Endodermal cell (in vitro differentiated cells): ENCODE measurements at regions not wholly inside any gene's neighbourhood (a gene's known extent, or its start where the extent isn't known, plus 50 kb on each side); places are given as distances from the start of the nearest gene placed in this dataset.
A peak's percentile ranks its signal among the peaks of the same experiment; 100 is the strongest.

Source experiments
- DNase-seq: peaks from one replicate; pipeline ENCODE4 v3.0.0-alpha.2; 2017
- H3K27ac ChIP-seq: 2 replicates; pipeline ENCODE4 v1.5.1; 2013; ENCODE audit warnings: mild to moderate bottlenecking, low read depth, low read length, moderate library complexity
- H3K27me3 ChIP-seq: 2 replicates; pipeline ENCODE4 v1.6.1; 2013; ENCODE audit warnings: mild to moderate bottlenecking, low read length, moderate library complexity; ENCODE audit not compliant: insufficient read depth, control insufficient read depth, poor library complexity, severe bottlenecking
- H3K36me3 ChIP-seq: 2 replicates; pipeline ENCODE4 v1.7.0; 2013; ENCODE audit warnings: mild to moderate bottlenecking, low read length, moderate library complexity; ENCODE audit not compliant: control insufficient read depth, insufficient read depth
- H3K4me1 ChIP-seq: one replicate; pipeline ENCODE4 v1.7.0; 2013; ENCODE audit warnings: low read length; ENCODE audit not compliant: control insufficient read depth, insufficient read depth
- H3K4me3 ChIP-seq: 2 replicates; pipeline ENCODE4 v1.5.1; 2013; ENCODE audit warnings: mild to moderate bottlenecking, low read length, moderate library complexity
- H3K9ac ChIP-seq: 2 replicates; pipeline ENCODE4 v1.6.1; 2013; ENCODE audit warnings: mild to moderate bottlenecking, low read length, moderate library complexity; ENCODE audit not compliant: poor library complexity, severe bottlenecking; ENCODE audit errors: extremely low read depth
- H3K9me3 ChIP-seq: 2 replicates; pipeline ENCODE4 v1.6.1; 2013; ENCODE audit warnings: mild to moderate bottlenecking, low read length, moderate library complexity; ENCODE audit not compliant: control insufficient read depth
- H3K27ac Mint-ChIP-seq: 2 replicates; pipeline ENCODE4 v1.8.0; 2020; ENCODE audit warnings: mixed read lengths
- H3K27me3 Mint-ChIP-seq: 2 replicates; pipeline ENCODE4 v1.8.0; 2021; ENCODE audit warnings: mild to moderate bottlenecking, mixed read lengths; ENCODE audit not compliant: insufficient read depth
- H3K36me3 Mint-ChIP-seq: 2 replicates; pipeline ENCODE4 v1.8.0; 2020; ENCODE audit warnings: low read depth, mixed read lengths
- H3K4me1 Mint-ChIP-seq: 2 replicates; pipeline ENCODE4 v1.8.0; 2020; ENCODE audit warnings: mixed read lengths
- H3K4me3 Mint-ChIP-seq: 2 replicates; pipeline ENCODE4 v1.8.0; 2020; ENCODE audit warnings: mild to moderate bottlenecking, moderate library complexity, mixed read lengths
- H3K9me3 Mint-ChIP-seq: 2 replicates; pipeline ENCODE4 v1.8.0; 2020; ENCODE audit warnings: mild to moderate bottlenecking, mixed read lengths
- CTCF ChIP-seq: fragments of 200-600 bp; sonication (generic); conservative IDR thresholded peaks from 2 replicates; pipeline ENCODE4 v1.5.0; 2021; ENCODE audit warnings: antibody characterized with exemption, mild to moderate bottlenecking
- WGBS, 2 experiments: methylation state at CpG; one replicate each; pipeline versions ENCODE4 v1.1.5 to v1.1.7; 2013; ENCODE audit warnings: missing lambda C conversion rate in 2 of 2, mixed read lengths in 1 of 2; ENCODE audit not compliant: insufficient coverage in 1 of 2, insufficient read length in 1 of 2; 5-methylcytosine and 5-hydroxymethylcytosine counted together

GRCh38 chr4:177242651-177243286 lies 66.9 kb upstream of the NEIL3 start:
- Histone ChIP-seq H3K27me3 (no peaks in the 10 kb centered on the region), H3K9ac (no peak overlapping the region), H3K4me1 (no peaks in the 10 kb centered on the region), H3K36me3 (no peaks in the 10 kb centered on the region), H3K9me3 (no peaks in the 10 kb centered on the region), H3K4me3 (no peak overlapping the region), H3K27ac (no peak overlapping the region)
- Mint-ChIP-seq H3K4me3 (no peak overlapping the region), H3K9me3 (no peaks in the 10 kb centered on the region), H3K4me1 (no peaks in the 10 kb centered on the region), H3K27me3 (no peaks in the 10 kb centered on the region), H3K36me3 (no peaks in the 10 kb centered on the region), H3K27ac (no peak overlapping the region)
- no peak for DNase-seq
- WGBS, 2 experiments = 90 to 100% methylated on average over 2 to 7 of the region's 7 CpGs
- no peak for TF ChIP-seq CTCF

- 93 to 97% methylated on average over 7 to 10 of the region's 10 CpGs for WGBS, 2 experiments
- no peak for DNase-seq
- Mint-ChIP-seq H3K27ac (no peak overlapping the region), H3K36me3 (no peaks in the 10 kb centered on the region), H3K4me1 (no peaks in the 10 kb centered on the region), H3K9me3 (no peaks in the 10 kb centered on the region), H3K27me3 (no peaks in the 10 kb centered on the region), H3K4me3 (no peak overlapping the region)
- Histone ChIP-seq H3K36me3 (no peaks in the 10 kb centered on the region), H3K4me3 (no peak overlapping the region), H3K4me1 (no peaks in the 10 kb centered on the region), H3K9me3 (no peaks in the 10 kb centered on the region), H3K9ac (no peak overlapping the region), H3K27ac (no peak overlapping the region), H3K27me3 (no peaks in the 10 kb centered on the region)
- no peak for TF ChIP-seq CTCF
Observed at GRCh38 chr4:177246641-177247584, 62.8 kb upstream of the NEIL3 start.

GRCh38 chr4:177250056-177250696 lies 59.5 kb upstream of the NEIL3 start:
- Histone ChIP-seq H3K36me3 (no peaks in the 10 kb centered on the region), H3K27ac (no peak overlapping the region), H3K4me3 (no peak overlapping the region), H3K27me3 (no peaks in the 10 kb centered on the region), H3K4me1 (peaks cover under 1% of the 10 kb centered on the region), H3K9me3 (no peaks in the 10 kb centered on the region), H3K9ac (no peak overlapping the region)
- Mint-ChIP-seq H3K36me3 (no peaks in the 10 kb centered on the region), H3K27ac (no peak overlapping the region), H3K9me3 (no peaks in the 10 kb centered on the region), H3K27me3 (no peaks in the 10 kb centered on the region), H3K4me1 (peaks cover 7% of the 10 kb centered on the region), H3K4me3 (no peak overlapping the region)
- TF ChIP-seq CTCF = peak; percentile 99
- WGBS, 2 experiments = 6 to 14% methylated on average over 7 to 14 of the region's 15 CpGs
- DNase-seq = peak; percentile 95
